Esophagus squamous epithelium (tissue), 4 donors: ENCODE measurements at regions not wholly inside any gene's neighbourhood (a gene's known extent, or its start where the extent isn't known, plus 50 kb on each side); places are given as distances from the start of the nearest gene placed in this dataset.

ENCODE experiments used
- CTCF ChIP-seq, 6 experiments: fragments of 450-650 bp in 4 of 6; fragments of 200-600 bp in 2 of 6; sonication (generic) in 2 of 6; IDR thresholded peaks; one replicate each; pipeline ENCODE4 v1.5.1; 2016 to 2019; ENCODE audit warnings: antibody characterized with exemption in 6 of 6, mild to moderate bottlenecking in 4 of 6, moderate library complexity in 4 of 6
- POLR2A ChIP-seq, 4 donors: fragments of 450-650 bp; IDR thresholded peaks; one replicate each; pipeline ENCODE4 v1.6.1; 2017; ENCODE audit warnings: antibody characterized with exemption in 4 of 4, mild to moderate bottlenecking in 4 of 4, moderate library complexity in 3 of 4

GRCh38 chr6:91626911-91627310, 1040.0 kb upstream of the MAP3K7 start:
- TF ChIP-seq CTCF (IDR thresholded peaks at IDR 0.05), result no peak
- TF ChIP-seq POLR2A (IDR thresholded peaks at IDR 0.05), result no peak
